ENCODE measurements at regions not wholly inside any gene's neighbourhood (a gene's known extent, or its start where the extent isn't known, plus 50 kb on each side); places are given as distances from the start of the nearest gene placed in this dataset.

DNA sequence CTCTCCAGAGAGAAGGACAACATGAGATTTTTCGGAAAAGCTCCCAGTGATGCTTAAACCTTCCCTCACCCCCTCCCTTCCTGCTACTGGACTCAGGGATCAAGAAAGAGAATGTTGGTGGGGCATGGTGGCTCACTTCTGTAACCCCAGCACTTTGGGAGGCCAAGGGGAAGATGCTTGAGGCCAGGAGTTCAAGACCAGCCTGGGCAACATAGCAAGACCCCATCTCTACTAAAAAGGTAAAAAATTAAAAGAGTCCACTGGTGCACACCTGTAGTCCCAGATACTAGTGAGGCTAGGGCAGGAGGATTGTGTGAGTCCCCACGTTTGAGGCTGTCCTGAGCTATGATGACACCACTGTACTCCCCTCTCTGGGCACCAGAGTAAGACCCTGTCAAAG lies 162.9 kb upstream of the RAB4A start:
- H3K27ac ChIP-seq (ENCODE audit: low read depth, low read length) = no peak overlapping the region
- no peaks in the 10 kb centered on the region for H3K4me1 ChIP-seq (ENCODE audit: insufficient read depth, low read length)
- no peaks in the 10 kb centered on the region for H3K79me2 ChIP-seq (ENCODE audit: insufficient read depth, low read length)
- no peaks in the 10 kb centered on the region for H4K20me1 ChIP-seq (ENCODE audit: insufficient read depth, low read length)
- no peaks in the 10 kb centered on the region for H3K36me3 ChIP-seq (ENCODE audit: insufficient read depth, low read length)
- no peak overlapping the region for H2AFZ ChIP-seq (ENCODE audit: low read length)
- H3K27me3 ChIP-seq (ENCODE audit: insufficient read depth, low read length) = no peaks in the 10 kb centered on the region
- H3K4me2 ChIP-seq (ENCODE audit: insufficient read depth, low read length) = no peak overlapping the region
- no peak for TF ChIP-seq CTCF (IDR thresholded peaks at IDR 0.05; ENCODE audit: extremely low read depth, low read depth, low read length)
- no peak for DNase-seq (ENCODE audit: insufficient read length, low spot score, missing footprints)
- H3K9me3 ChIP-seq (ENCODE audit: low read depth, low read length) = no peaks in the 10 kb centered on the region
- H3K4me3 ChIP-seq (ENCODE audit: insufficient read depth, low read length) = no peak overlapping the region

DNA sequence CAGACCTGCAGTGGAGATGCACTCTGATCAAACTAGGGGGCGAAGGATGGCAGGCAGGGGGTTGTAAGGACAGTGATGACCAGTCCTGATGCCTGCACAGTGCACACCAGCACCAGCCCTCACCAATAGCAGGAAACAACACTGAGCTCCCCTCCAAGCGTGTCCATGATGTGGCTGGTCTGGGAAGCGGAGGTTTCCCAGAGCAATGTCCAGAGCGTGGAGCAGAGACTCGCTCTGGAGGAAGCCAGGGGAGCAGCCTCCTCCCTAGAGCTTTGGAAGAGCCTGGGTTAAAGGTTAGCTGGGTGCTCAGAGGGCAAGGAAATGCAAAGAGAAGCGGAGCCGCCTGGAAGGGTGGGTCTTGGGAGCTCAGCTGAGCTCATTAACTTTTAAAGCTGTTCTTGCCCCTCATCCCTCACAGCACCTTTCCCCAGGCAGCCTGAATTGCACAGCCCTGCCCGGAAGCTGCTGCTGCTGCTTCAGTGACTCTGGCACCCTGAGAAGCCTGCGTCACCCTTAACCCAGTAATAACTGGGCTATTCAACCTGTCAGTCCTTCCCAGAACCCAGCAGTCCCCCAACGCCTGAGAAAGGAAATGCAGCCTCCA lies 162.2 kb upstream of the RAB4A start:
- TF ChIP-seq CTCF (IDR thresholded peaks at IDR 0.05; ENCODE audit: extremely low read depth, low read depth, low read length) = no peak
- Histone ChIP-seq H3K79me2 (ENCODE audit: insufficient read depth, low read length) (no peaks in the 10 kb centered on the region), H3K4me1 (ENCODE audit: insufficient read depth, low read length) (no peaks in the 10 kb centered on the region), H3K9me3 (ENCODE audit: low read depth, low read length) (no peaks in the 10 kb centered on the region), H4K20me1 (ENCODE audit: insufficient read depth, low read length) (no peaks in the 10 kb centered on the region), H3K4me3 (ENCODE audit: insufficient read depth, low read length) (no peak overlapping the region), H2AFZ (ENCODE audit: low read length) (no peak overlapping the region), H3K27me3 (ENCODE audit: insufficient read depth, low read length) (no peaks in the 10 kb centered on the region), H3K4me2 (ENCODE audit: insufficient read depth, low read length) (no peak overlapping the region), H3K36me3 (ENCODE audit: insufficient read depth, low read length) (no peaks in the 10 kb centered on the region), H3K27ac (ENCODE audit: low read depth, low read length) (no peak overlapping the region)
- no peak for DNase-seq (ENCODE audit: insufficient read length, low spot score, missing footprints)

DNA sequence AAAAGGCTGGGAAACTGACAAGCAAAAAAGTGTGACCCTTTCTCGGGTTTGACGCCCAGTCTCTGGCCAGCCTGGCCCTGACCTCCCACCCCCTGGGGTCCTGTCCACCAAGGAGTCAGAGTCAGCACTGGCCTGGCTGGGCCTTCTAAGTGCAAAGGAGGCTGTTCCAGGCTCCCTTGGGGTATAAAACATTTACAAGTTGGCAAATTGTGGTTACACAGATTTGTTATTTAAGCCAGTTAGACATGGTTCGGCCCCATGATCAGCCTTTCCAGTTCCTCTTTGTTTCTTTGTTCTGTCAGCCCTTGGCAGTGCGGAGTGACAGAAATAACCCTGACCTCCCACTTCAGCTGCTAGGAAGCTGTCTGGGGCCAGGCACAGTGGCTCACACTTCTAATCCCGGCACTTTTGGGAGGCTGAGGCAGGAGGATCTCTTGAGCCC lies 161.6 kb upstream of the RAB4A start:
- H3K4me2 ChIP-seq (ENCODE audit: insufficient read depth, low read length) = no peak overlapping the region
- no peaks in the 10 kb centered on the region for H4K20me1 ChIP-seq (ENCODE audit: insufficient read depth, low read length)
- no peak for DNase-seq (ENCODE audit: insufficient read length, low spot score, missing footprints)
- H3K9me3 ChIP-seq (ENCODE audit: low read depth, low read length) = no peaks in the 10 kb centered on the region
- H3K36me3 ChIP-seq (ENCODE audit: insufficient read depth, low read length) = no peaks in the 10 kb centered on the region
- no peak overlapping the region for H3K27ac ChIP-seq (ENCODE audit: low read depth, low read length)
- no peak for TF ChIP-seq CTCF (IDR thresholded peaks at IDR 0.05; ENCODE audit: extremely low read depth, low read depth, low read length)
- H3K79me2 ChIP-seq (ENCODE audit: insufficient read depth, low read length) = no peaks in the 10 kb centered on the region
- no peak overlapping the region for H2AFZ ChIP-seq (ENCODE audit: low read length)
- H3K27me3 ChIP-seq (ENCODE audit: insufficient read depth, low read length) = no peaks in the 10 kb centered on the region
- no peaks in the 10 kb centered on the region for H3K4me1 ChIP-seq (ENCODE audit: insufficient read depth, low read length)
- H3K4me3 ChIP-seq (ENCODE audit: insufficient read depth, low read length) = no peak overlapping the region

DNA sequence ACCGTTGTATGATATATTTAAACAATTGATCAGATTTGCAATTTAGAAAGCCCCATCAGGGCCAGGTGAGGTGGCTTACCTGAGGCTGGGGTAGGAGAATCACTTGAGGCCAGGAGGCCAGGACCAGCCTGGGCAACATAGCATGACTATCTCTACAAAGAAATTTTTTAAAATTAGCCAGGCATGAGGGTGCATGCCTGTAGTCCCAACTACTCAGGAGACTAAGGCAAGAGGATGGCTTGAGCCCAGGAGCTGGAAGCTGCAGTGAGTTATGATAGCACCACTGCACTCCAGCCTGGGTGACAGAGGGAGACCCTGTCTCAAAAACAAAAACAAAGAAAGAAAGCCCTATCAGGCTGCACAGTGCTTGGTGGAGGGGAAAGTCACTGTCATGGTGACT lies 159.9 kb upstream of the RAB4A start:
- H3K4me3 ChIP-seq (ENCODE audit: insufficient read depth, low read length) = no peak overlapping the region
- H3K79me2 ChIP-seq (ENCODE audit: insufficient read depth, low read length) = no peaks in the 10 kb centered on the region
- no peak for TF ChIP-seq CTCF (IDR thresholded peaks at IDR 0.05; ENCODE audit: extremely low read depth, low read depth, low read length)
- no peaks in the 10 kb centered on the region for H3K4me1 ChIP-seq (ENCODE audit: insufficient read depth, low read length)
- H3K9me3 ChIP-seq (ENCODE audit: low read depth, low read length) = no peaks in the 10 kb centered on the region
- H4K20me1 ChIP-seq (ENCODE audit: insufficient read depth, low read length) = no peaks in the 10 kb centered on the region
- H3K27me3 ChIP-seq (ENCODE audit: insufficient read depth, low read length) = no peaks in the 10 kb centered on the region
- no peak overlapping the region for H2AFZ ChIP-seq (ENCODE audit: low read length)
- H3K36me3 ChIP-seq (ENCODE audit: insufficient read depth, low read length) = no peaks in the 10 kb centered on the region
- no peak for DNase-seq (ENCODE audit: insufficient read length, low spot score, missing footprints)
- no peak overlapping the region for H3K27ac ChIP-seq (ENCODE audit: low read depth, low read length)
- H3K4me2 ChIP-seq (ENCODE audit: insufficient read depth, low read length) = no peak overlapping the region
